Activated T-helper 17 cell treated with anti-CD3 and anti-CD28 coated beads, Interleukin-2, amount 50 U/mL, for 72 hours (primary cell): ENCODE measurements at regions not wholly inside any gene's neighbourhood (a gene's known extent, or its start where the extent isn't known, plus 50 kb on each side); places are given as distances from the start of the nearest gene placed in this dataset.
A peak's percentile ranks its signal among the peaks of the same experiment; 100 is the strongest.

ENCODE experiments used
- ATAC-seq: fragments of 150-1000 bp; cut with Tn5 transposase; replicated peaks from 2 replicates; pipeline ENCODE4 v1.10.0; 2021; ENCODE audit warnings: mild to moderate bottlenecking, moderate library complexity
- H3K27ac Mint-ChIP-seq: one replicate; pipeline ENCODE4 v1.8.0; 2022; ENCODE audit warnings: mixed read lengths
- H3K27me3 Mint-ChIP-seq: one replicate; pipeline ENCODE4 v1.8.0; 2022; ENCODE audit warnings: mixed read lengths
- H3K36me3 Mint-ChIP-seq: one replicate; pipeline ENCODE4 v1.8.0; 2022; ENCODE audit warnings: low read depth, mild to moderate bottlenecking, mixed read lengths
- H3K4me1 Mint-ChIP-seq: one replicate; pipeline ENCODE4 v1.8.0; 2022; ENCODE audit warnings: mixed read lengths
- H3K4me3 Mint-ChIP-seq: one replicate; pipeline ENCODE4 v1.8.0; 2022; ENCODE audit warnings: mild to moderate bottlenecking, mixed read lengths
- H3K9me3 Mint-ChIP-seq: one replicate; pipeline ENCODE4 v1.8.0; 2022; ENCODE audit warnings: mixed read lengths

DNA sequence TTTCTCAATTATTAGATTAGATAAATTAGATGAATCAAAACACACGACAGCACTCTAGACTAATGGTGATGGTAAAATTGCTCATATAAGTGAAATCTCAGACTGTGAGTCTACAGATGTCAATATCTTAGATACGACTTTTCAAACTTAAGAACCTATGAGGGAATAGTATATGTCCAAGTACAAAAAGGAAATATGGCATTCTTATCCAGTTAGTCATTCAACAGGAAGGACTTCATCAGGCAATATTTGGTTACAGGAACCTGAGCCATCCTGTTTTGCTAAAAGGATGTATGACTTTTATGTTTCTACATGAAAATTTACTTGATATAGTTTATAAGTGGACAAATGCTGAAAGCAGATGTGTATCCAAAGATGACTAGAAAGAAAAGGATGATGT is 107.0 kb downstream of the CT47B1 start:
- H3K4me3 Mint-ChIP-seq = no peak overlapping the region
- H3K27ac Mint-ChIP-seq = no peak overlapping the region
- H3K27me3 Mint-ChIP-seq = no peaks in the 10 kb centered on the region
- H3K4me1 Mint-ChIP-seq = no peaks in the 10 kb centered on the region
- H3K36me3 Mint-ChIP-seq = no peaks in the 10 kb centered on the region
- H3K9me3 Mint-ChIP-seq = no peaks in the 10 kb centered on the region
- no peak for ATAC-seq

DNA sequence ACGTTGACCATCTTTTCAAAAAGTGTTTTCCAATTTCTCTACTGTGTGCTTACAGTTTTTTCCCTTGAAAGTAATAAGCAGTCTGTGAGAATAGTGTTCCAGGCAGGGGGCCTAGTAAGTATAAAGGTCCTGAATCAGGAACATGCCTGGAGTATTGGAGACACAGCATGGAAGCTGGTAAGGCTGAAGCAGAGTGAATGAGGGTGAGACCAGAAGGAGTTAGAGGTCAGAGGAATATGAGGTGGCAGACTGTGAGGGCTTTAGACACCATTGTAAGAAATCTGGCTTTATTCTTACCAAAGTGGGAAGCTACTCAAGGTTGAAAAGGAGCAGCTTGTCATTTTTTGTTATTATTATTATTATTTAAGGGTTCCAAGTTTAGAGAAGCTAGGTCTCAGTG is 107.4 kb downstream of the CT47B1 start:
- Mint-ChIP-seq H3K27ac (no peak overlapping the region), H3K36me3 (no peaks in the 10 kb centered on the region), H3K27me3 (no peaks in the 10 kb centered on the region), H3K9me3 (no peaks in the 10 kb centered on the region), H3K4me3 (no peak overlapping the region), H3K4me1 (no peaks in the 10 kb centered on the region)
- ATAC-seq = no peak

DNA sequence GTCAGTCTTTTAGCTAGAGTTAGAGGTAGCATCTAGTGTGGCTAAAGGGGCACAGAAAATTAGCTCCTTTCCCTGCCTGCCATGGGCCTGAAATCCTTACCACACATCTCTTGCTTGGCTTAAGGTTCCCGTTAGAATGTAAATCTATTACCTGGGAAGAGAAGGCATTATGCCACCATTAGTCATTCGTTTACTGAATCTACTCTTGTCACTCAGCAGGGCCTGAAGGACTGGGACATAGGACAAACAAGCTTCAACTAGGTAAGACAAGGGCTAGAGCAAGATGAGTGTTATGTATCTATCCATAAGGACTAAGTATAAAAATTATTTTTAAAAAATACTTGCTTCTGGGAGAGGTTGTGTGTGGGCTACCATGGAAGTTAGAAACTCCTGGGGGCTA is 112.4 kb downstream of the CT47B1 start:
- Mint-ChIP-seq H3K27me3 (no peaks in the 10 kb centered on the region), H3K9me3 (no peaks in the 10 kb centered on the region), H3K27ac (no peak overlapping the region), H3K4me3 (no peak overlapping the region), H3K36me3 (no peaks in the 10 kb centered on the region), H3K4me1 (no peaks in the 10 kb centered on the region)
- ATAC-seq = no peak

DNA sequence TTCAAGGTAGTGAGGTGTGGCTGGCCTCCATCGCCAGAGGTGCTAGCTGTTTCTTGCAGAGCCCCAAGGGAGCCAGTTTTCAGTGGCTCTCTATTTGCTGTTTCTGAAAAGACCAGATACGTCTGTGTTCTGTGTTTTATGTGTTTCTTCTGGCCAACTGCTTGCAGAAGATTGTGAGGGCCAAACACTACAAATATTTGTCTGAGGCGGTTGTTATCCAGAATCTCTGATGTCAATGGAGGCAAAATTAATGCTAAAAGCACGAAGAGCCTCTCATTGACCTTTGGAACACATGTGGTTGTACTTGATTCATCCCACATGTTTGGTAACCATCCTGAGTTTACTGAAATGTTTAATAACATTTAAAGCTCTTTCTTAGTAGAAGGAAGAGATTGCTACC is 113.9 kb downstream of the CT47B1 start:
- no peaks in the 10 kb centered on the region for H3K9me3 Mint-ChIP-seq
- ATAC-seq = no peak
- no peaks in the 10 kb centered on the region for H3K4me1 Mint-ChIP-seq
- H3K27ac Mint-ChIP-seq = no peak overlapping the region
- no peaks in the 10 kb centered on the region for H3K36me3 Mint-ChIP-seq
- H3K4me3 Mint-ChIP-seq = no peak overlapping the region
- peaks cover 3% of the 10 kb centered on the region for H3K27me3 Mint-ChIP-seq

DNA sequence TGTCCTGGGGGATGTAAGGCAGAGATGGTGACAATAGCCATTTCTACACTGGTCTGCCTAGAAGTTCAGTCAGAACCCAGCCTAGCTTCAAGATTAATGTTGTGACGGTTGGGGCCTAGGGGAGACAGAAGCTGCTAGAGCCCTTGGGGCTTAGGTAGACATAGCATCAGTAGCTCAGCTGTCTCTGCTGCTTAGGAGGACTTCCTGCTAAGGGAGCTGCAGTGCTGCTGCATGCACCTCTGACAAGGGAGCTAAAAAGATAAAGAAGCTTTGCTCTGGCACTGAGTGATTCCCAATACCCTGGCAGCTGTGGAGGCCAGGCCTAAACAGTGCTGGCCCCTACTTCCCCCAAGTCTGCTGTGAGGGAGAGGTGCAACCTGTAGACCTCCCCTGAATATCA is 116.0 kb downstream of the CT47B1 start:
- no peak overlapping the region for H3K4me3 Mint-ChIP-seq
- no peaks in the 10 kb centered on the region for H3K9me3 Mint-ChIP-seq
- H3K27ac Mint-ChIP-seq = no peak overlapping the region
- peaks cover 4% of the 10 kb centered on the region for H3K27me3 Mint-ChIP-seq
- peaks cover 4% of the 10 kb centered on the region for H3K4me1 Mint-ChIP-seq
- no peaks in the 10 kb centered on the region for H3K36me3 Mint-ChIP-seq
- ATAC-seq = no peak

DNA sequence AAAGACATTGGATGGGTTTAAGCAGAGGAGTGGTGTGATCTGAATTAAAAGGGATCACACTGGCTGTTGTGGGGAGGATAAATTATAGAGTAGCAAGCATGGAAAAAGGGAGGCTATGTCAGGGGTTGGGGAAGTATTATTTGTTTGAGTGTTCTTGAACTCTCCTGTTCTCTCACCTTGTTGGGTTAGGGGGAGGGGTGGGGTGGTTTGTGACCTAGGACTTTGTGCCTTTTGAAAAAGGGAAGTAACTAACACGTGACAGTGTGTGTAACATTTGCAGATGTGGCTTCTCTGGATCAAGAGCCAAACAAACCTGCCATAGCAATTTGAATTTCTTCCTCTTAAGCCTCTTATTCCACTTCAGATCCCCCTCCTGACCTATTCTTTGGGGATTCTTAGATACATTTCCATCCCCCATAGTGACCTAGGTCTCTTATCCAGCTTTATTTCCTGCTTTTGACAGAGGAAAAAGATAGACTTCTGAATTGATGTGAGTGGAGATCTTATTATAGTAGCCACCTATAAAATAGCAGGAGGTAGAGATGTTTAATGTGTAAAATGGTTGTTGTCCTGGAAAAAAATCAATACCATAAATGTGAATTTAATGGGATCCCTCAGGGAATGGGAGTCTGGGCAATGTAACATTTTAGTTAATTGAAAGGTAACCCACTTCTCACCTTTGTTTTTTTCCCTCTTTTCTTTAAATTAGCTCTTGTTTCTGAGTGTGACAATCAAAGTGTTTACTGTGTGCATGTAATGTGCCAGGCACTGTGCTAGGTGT is 120.4 kb downstream of the CT47B1 start:
- ATAC-seq = no peak
- Mint-ChIP-seq H3K4me1 (peaks cover 20% of the 10 kb centered on the region), H3K27ac (peak overlapping the region; percentile 64), H3K9me3 (no peaks in the 10 kb centered on the region), H3K27me3 (peaks cover 4% of the 10 kb centered on the region), H3K4me3 (no peak overlapping the region), H3K36me3 (no peaks in the 10 kb centered on the region)

DNA sequence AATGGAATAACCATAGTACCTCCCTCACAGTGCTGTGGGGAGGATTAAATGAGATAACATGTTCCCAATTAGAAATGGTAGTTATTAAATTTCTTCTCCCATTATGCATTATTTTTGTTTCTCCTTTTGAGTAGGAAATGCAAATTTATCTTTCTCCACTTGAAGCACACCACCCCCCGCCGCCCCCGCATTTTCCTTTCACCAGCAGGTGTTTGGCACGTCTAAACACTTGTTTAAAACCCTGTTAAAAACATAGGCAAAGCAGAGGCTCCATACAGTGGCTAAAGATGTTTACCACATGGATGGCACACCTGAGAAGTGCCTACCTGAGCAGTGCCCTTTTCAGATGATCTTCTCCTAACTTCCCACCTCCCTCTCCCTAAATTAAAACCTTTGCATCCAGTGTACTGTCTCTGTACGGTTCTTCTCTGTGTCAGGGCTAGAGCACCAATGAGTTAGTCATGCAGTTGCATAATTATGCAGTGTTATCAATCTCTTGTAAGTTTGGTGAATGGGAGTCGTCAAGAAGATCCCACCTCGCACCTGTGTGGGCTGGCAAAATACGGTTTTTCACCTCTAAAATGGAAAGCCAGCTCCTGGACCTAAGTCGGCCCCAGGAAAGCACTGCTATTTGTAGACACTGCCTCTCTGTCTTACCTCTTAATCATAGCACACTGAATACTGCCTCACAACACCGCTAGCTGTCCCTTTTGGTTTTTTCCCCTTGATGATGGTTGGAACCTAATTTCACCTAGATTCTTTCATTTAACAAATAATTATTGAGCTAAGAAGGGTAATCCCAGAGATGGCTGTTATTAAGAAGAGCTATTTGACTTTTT is 122.0 kb downstream of the CT47B1 start:
- Mint-ChIP-seq H3K9me3 (no peaks in the 10 kb centered on the region), H3K36me3 (no peaks in the 10 kb centered on the region), H3K27ac (peak overlapping the region; percentile 12), H3K4me3 (peak overlapping the region; percentile 49), H3K27me3 (peaks cover 4% of the 10 kb centered on the region), H3K4me1 (peaks cover 20% of the 10 kb centered on the region)
- peak; percentile 74 for ATAC-seq

DNA sequence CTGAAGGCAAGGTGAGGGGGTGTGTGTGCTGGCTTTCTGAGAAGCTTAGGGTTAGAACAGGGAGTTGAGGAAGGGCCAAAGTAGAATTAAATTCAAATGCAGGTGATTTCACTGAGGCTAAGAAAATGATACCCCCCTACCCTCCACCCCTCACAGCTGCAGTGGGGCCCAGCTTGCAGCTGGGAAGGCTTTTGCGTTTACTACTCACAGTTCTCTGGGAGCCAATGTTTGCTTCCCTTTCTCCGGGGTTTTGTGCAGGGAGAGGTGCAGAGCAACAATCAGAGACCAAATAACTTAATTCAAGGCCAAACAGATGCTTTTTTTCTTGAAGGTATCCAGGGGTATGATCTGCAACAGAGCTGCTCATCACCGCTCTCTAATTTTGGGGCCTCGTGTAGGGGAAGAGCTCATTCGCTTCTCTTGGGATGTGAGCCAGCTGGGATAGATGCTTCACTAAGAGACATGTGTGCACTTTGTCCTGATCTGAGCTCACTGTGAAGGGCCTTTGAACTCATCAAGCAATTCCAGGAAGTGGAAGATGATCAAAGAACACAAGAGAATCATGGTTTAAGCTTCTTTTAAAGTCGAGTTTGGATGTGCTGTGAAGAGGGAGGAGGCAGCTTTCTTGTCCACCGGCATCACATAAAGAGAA is 122.7 kb upstream of the C1GALT1C1 start:
- no peak for ATAC-seq
- Mint-ChIP-seq H3K27ac (no peak overlapping the region), H3K36me3 (no peaks in the 10 kb centered on the region), H3K4me1 (peaks cover 20% of the 10 kb centered on the region), H3K27me3 (peaks cover 4% of the 10 kb centered on the region), H3K9me3 (no peaks in the 10 kb centered on the region), H3K4me3 (peak overlapping the region; percentile 25)

DNA sequence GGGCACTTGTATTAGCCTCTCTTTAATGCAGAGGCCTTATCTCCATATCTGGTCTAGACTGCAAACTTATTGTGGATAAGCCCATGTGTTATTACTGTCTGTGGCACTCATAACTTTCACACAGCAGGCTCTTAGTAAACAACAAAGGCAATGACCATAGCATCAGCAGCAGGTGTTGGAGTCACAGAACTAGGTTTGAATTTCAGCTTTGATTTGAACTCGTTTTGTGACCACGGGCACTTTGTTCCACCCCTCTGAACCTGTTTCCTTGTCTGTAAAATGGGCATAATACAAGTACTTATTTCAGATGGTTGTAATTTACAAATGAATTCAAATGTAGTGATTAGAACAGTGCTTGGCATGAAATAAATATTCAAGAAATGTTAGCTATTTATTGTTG is 121.8 kb upstream of the C1GALT1C1 start:
- Mint-ChIP-seq H3K27ac (no peak overlapping the region), H3K4me3 (no peak overlapping the region), H3K36me3 (no peaks in the 10 kb centered on the region), H3K27me3 (no peaks in the 10 kb centered on the region), H3K9me3 (no peaks in the 10 kb centered on the region), H3K4me1 (peaks cover 20% of the 10 kb centered on the region)
- ATAC-seq = no peak

DNA sequence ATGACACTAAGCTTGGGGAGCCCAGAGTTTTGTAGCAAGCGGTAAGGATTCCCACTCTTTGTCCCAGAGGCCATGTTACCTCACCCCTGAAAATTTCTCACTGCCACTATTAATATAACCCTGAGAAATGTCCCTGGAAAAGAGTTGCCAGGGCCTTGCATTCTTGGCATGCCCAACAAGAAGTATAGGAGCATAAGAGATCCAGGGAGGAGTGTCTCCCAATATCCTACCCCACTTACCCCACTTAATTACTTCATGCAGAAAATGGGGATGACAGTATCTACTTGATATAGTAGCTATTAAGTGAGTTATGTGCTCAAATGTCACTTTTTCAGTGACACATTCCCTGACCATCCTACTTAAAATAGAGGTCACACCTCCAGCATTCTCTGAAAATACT is 120.5 kb upstream of the C1GALT1C1 start:
- Mint-ChIP-seq H3K27ac (no peak overlapping the region), H3K4me3 (no peak overlapping the region), H3K9me3 (no peaks in the 10 kb centered on the region), H3K27me3 (no peaks in the 10 kb centered on the region), H3K4me1 (peaks cover 20% of the 10 kb centered on the region), H3K36me3 (no peaks in the 10 kb centered on the region)
- no peak for ATAC-seq

DNA sequence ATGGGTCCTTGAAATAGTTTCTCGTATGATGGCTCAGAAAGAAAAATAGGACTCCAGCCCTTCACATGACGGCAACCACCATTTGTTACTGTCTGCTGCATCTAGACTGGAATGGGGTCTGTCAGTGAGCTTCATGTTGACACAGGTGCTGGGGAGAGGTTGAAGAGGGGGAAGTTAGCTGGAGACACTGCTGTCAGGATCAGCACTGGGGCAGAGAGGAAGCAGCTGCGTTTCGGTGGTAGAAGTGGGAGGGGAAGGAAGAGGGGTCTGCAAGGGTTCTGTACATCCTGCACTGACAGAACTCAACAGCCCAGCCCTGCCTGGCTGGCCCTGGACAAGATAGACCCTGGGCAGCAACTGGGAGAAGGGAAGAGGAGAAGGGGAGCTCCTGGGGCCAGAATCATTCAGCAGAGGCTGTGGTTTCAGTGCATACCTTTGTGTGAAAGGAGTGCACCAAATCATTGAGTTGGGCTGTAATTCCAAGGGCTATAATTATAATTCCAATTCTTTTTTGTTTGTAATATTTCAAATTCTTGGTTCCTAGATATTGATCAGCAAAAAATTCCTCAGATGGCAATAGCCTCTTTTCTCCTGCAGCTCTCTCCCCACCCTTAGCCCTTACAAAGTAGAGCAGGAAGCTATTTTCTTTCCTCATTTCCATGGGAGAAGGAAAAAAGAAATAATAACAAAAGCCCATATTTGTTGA is 119.4 kb upstream of the C1GALT1C1 start:
- no peaks in the 10 kb centered on the region for H3K36me3 Mint-ChIP-seq
- H3K27me3 Mint-ChIP-seq = no peaks in the 10 kb centered on the region
- H3K4me1 Mint-ChIP-seq = peaks cover 13% of the 10 kb centered on the region
- no peak overlapping the region for H3K27ac Mint-ChIP-seq
- no peak overlapping the region for H3K4me3 Mint-ChIP-seq
- H3K9me3 Mint-ChIP-seq = no peaks in the 10 kb centered on the region
- ATAC-seq = no peak

DNA sequence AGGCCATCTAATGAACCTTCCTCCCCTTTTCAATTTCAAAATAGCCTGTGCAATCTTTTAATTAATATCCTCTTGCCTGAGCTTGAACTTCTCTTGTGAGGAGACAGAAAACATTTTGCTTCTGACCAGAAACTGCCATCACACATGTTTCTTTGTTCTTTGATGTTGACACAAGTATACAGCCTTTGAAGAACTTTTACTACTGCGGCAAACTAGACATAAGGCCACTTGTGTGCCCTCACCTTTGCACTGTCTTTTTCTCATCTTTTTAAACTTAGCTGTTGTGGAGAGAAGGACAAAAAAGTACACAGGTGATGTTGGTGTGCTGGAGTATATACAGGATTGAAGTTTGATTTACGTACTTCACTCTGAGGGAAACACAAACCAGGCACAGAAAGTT is 116.3 kb upstream of the C1GALT1C1 start:
- H3K36me3 Mint-ChIP-seq = no peaks in the 10 kb centered on the region
- no peak for ATAC-seq
- no peak overlapping the region for H3K4me3 Mint-ChIP-seq
- H3K27me3 Mint-ChIP-seq = no peaks in the 10 kb centered on the region
- H3K4me1 Mint-ChIP-seq = no peaks in the 10 kb centered on the region
- no peaks in the 10 kb centered on the region for H3K9me3 Mint-ChIP-seq
- no peak overlapping the region for H3K27ac Mint-ChIP-seq

DNA sequence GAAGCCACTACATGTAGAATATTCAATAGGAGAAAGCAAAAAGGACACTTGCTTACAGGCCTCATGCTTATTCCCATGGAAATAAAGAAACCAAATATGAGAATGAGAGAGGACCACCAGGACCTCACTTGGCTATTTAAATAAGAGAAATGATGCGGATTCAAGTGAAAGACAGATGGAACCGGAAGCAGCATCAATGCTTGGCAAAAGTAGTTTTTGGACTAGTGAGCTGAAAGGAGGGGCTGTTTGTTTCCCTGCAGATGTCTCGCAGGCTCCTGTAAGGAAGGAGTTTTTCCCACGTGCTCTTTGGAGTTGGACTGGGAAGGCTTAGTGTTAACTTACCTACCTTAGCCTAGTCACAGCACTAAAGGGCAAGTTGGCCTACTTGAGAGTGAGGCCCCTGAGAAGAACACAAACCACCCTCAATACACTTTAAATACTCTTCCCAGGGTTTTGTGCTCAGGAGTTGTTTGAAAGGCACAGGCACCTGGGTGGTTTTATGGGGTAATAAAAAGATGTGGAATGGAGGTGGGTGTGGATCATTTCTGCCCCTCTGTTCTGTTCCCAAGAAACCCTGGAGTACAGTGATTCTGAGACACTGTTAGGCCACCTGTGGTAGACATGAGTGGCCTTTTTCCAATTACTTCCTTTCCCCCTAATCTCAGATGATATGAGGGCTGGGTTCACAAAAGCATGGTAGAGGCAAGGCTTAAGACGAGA is 113.3 kb upstream of the C1GALT1C1 start:
- Mint-ChIP-seq H3K27me3 (peaks cover 6% of the 10 kb centered on the region), H3K4me1 (no peaks in the 10 kb centered on the region), H3K36me3 (no peaks in the 10 kb centered on the region), H3K4me3 (no peak overlapping the region), H3K9me3 (no peaks in the 10 kb centered on the region), H3K27ac (no peak overlapping the region)
- ATAC-seq = no peak

DNA sequence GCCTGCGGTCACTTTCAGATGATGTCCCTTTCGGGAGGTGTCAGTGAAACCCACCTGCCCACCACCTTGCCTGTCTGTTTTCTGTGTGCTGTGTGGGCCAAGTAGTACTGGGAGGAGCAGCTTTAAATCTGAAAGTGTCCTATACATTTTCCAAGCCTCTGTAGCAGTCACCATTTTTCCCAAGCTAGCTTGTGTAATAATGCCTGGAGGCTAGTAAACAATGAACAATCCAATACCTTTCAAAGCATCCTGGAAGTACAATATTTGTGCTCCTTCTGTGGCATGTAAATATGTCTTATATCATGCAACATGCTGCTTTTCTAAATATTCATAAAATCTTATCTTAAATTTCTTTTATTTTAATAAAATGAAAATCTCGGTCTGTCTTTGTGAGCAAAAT is 111.6 kb upstream of the C1GALT1C1 start:
- Mint-ChIP-seq H3K27me3 (peaks cover 6% of the 10 kb centered on the region), H3K36me3 (no peaks in the 10 kb centered on the region), H3K4me3 (no peak overlapping the region), H3K27ac (no peak overlapping the region), H3K4me1 (no peaks in the 10 kb centered on the region), H3K9me3 (no peaks in the 10 kb centered on the region)
- ATAC-seq = no peak
